Activated CD8-positive, alpha-beta memory T cell treated with anti-CD3 and anti-CD28 coated beads for 36 hours (primary cell): ENCODE measurements at regions not wholly inside any gene's neighbourhood (a gene's known extent, or its start where the extent isn't known, plus 50 kb on each side); places are given as distances from the start of the nearest gene placed in this dataset.

ENCODE experiments used
- CTCF ChIA-PET: fragments of 350-600 bp; sonication (Branson Sonifier 250); formaldehyde crosslinking; loops from one replicate; lab custom pipeline; 2021; ENCODE audit warnings: antibody characterized with exemption; lab: Charles Lee
- POLR2A ChIA-PET: fragments of 350-600 bp; sonication (Branson Sonifier 250); formaldehyde crosslinking; loops from one replicate; lab custom pipeline; 2021; ENCODE audit warnings: antibody characterized with exemption; lab: Charles Lee

DNA sequence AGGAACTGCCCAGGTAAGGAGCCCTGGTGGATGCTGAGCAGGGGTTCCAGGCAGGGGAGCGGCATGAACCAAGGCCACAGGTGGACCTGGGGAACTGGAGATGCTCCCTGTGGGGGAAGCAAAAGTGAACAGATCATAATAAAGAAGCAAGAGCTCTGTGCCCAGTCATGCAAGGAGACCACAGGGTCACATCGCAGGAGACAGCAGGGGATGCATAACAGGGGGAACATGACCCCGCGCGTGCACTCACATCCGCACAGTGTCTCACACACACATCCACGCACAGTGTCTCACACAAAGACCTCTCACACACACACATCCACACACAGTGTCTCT, 473.3 kb upstream of the HS6ST1 start:
- POLR2A ChIA-PET, result no interaction called here
- CTCF ChIA-PET, result no interaction called here

- CTCF ChIA-PET, result no interaction called here
- POLR2A ChIA-PET, result no interaction called here
These were observed 473.9 kb upstream of the HS6ST1 start for GRCh38 chr2:128792476-128793054.

DNA sequence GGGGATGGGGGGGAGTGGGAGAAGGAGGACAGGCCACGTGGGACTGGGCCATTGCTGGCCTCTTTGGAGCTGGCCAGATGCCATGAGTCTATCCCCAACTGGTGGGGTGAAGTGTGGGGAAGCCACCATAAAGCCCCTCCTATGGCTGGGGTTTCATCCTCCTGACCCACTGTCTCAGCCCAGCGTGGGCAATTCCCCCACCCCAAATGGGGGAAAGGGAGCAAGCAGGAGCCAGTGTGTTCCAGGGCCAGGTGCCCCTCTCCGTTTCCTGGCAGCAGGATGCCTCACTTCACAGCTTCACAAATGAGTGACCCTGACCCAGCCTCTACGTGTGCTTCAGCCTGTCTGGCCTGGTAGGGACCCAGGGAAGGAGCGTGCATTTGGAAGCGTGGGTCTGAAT, 474.7 kb upstream of the HS6ST1 start:
- CTCF ChIA-PET, result no interaction called here
- POLR2A ChIA-PET, result no interaction called here

DNA sequence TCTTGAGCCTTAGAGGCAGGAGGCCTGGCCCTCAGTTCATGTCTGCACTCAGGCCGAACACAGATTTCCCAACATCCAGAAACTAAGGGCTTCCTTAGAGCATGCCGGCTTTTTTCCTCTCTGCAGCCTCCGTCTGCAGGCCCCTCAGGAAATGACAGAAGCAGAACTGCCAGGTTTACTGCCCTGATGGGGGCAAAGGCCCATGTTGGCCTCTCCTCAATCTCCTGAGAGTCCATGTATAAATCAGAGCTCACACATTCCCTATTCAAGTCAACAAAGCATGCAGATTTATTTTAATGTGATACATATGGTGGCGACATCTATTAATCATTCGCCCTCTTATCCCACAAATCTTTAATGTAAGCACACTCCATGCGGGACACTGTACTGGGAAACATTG, 475.6 kb upstream of the HS6ST1 start:
- ChIA-PET POLR2A (no interaction called here), CTCF (no interaction called here)

DNA sequence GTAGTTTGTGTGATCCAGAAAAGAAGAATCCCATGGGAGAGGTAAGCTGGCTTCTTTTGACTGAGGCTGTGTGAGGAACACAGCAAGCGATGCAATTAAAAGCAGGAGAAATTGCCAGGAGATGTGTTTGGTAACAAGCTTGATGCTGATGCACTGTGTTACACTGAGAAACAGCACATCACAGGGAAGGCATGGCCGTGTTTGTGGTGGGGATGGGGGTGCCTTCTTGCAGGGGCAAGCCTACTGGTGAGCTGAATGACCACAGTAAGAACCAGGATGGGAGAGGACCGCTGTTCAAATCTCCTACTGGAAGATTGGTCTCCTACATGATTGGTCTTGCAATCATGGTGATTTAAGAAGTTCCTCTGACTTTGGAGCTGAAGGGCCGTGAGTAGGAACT, 477.7 kb upstream of the HS6ST1 start:
- POLR2A ChIA-PET, result no interaction called here
- CTCF ChIA-PET, result no interaction called here

- ChIA-PET POLR2A (no interaction called here), CTCF (no interaction called here)
These were observed 478.4 kb upstream of the HS6ST1 start for GRCh38 chr2:128797092-128797491.

GRCh38 chr2:128797533-128797932, 478.9 kb upstream of the HS6ST1 start:
- ChIA-PET POLR2A (no interaction called here), CTCF (no interaction called here)

GRCh38 chr2:128797937-128798336, 479.3 kb upstream of the HS6ST1 start:
- ChIA-PET CTCF (no interaction called here), POLR2A (no interaction called here)

- ChIA-PET POLR2A (no interaction called here), CTCF (no interaction called here)
These were observed 480.0 kb upstream of the HS6ST1 start for GRCh38 chr2:128798502-128799283.

DNA sequence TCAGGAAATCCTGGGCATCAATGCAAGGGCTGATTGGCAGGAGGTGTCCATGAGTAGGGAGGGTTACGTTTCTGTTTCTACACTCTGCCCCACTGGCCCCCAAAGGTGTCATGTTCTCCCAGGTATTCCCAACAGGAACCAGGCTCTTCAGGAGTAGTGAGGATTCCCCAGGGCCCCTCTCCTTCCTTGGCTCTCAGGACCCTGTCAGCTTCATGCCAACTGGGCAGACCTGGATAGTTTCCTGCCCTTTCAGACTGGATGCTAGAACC, 480.6 kb upstream of the HS6ST1 start:
- POLR2A ChIA-PET, result no interaction called here
- CTCF ChIA-PET, result no interaction called here

GRCh38 chr2:128799730-128800129, 481.1 kb upstream of the HS6ST1 start:
- ChIA-PET CTCF (no interaction called here), POLR2A (no interaction called here)

DNA sequence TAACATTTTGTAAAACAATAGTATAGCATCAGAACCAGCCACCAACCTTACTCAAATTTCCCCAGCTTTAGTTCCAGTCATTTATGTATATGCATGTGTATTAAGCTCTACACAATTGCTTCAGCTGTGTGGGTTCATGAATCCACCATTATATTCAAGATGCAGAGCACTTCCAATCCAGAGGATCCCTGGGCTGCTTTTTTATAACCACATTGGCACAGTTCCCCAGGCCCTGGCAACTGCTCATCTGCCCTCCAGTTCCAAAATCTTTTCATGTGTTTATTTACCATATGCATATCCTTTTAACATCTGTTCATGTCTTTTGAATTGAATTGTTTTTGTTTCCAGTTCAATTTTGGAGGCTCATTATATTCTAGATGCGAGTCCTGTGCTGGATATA, 482.9 kb upstream of the HS6ST1 start:
- ChIA-PET CTCF (interaction anchor here (0.6 kb wide), 1 partner anchor 1630 kb away, joined by 6 read pairs; no protein-coding TSS in a partner anchor), POLR2A (no interaction called here)

GRCh38 chr2:128803222-128803621, 484.6 kb upstream of the HS6ST1 start:
- ChIA-PET CTCF (no interaction called here), POLR2A (no interaction called here)

DNA sequence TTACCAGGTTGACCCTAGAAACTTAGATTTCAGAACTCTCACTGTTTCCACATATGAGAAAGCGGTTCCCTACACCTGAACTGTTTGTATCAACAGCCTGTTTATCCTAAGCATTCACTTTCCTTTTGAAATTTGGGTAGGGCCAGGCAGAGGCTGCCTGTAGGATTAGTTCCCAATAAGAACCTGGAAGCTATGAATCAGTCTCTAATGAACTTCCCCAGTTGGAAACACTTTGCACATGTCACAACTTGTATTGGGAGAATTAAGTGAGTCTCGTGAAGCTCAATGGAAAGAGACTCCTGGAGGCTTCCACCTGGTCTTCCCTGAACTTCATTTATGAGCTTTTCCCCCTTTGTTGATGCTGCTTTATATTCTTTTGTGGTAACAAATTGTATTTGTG, 486.6 kb upstream of the HS6ST1 start:
- CTCF ChIA-PET, result no interaction called here

GRCh38 chr2:128805918-128806317, 487.2 kb upstream of the HS6ST1 start:
- POLR2A ChIA-PET, result no interaction called here
- CTCF ChIA-PET, result no interaction called here

More for the DNA sequence above, 486.6 kb upstream of the HS6ST1 start:
- POLR2A ChIA-PET, result no interaction called here

DNA sequence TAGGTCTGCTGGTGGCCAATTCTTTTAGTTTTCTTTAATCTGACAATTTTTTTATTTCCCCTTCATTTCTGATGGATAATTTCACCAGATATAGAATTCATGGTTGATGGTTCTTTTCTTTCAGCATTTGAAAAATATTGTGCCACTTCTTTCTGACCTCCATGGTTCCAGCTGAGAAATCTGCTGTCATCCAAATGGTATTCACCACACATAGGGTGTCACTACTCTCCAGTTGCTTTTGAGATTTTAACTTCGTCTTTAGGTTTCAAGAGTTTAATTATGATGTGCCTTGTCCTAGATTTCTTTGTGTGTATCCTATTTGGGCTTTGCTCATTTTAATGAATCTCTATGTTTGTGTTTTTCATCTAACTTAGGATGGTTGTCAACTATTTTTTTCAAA, 488.6 kb upstream of the HS6ST1 start:
- ChIA-PET CTCF (no interaction called here), POLR2A (no interaction called here)

GRCh38 chr2:128808462-128809258, 490.0 kb upstream of the HS6ST1 start:
- CTCF ChIA-PET, result no interaction called here
- POLR2A ChIA-PET, result no interaction called here

DNA sequence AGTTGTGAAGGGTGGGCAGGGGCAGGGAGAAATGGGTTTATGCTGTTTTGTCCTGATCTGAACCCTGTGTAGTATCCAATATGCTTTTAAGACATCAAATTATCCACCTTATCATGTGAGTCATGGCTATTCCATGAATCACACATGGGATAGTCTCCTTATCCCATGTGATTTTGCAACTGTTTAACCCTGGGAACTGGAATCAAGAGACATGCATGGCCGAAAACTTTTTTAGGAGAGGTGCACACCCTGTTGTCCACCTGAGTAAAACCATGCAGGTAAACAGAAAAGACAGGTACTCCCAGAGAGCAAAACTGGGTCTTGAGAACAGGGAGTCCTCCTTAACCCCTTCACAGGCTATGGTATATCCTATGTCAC, 490.6 kb upstream of the HS6ST1 start:
- CTCF ChIA-PET, result no interaction called here

GRCh38 chr2:128809880-128810279, 491.2 kb upstream of the HS6ST1 start:
- CTCF ChIA-PET, result no interaction called here
- POLR2A ChIA-PET, result no interaction called here

More for the DNA sequence above, 490.6 kb upstream of the HS6ST1 start:
- POLR2A ChIA-PET, result no interaction called here

DNA sequence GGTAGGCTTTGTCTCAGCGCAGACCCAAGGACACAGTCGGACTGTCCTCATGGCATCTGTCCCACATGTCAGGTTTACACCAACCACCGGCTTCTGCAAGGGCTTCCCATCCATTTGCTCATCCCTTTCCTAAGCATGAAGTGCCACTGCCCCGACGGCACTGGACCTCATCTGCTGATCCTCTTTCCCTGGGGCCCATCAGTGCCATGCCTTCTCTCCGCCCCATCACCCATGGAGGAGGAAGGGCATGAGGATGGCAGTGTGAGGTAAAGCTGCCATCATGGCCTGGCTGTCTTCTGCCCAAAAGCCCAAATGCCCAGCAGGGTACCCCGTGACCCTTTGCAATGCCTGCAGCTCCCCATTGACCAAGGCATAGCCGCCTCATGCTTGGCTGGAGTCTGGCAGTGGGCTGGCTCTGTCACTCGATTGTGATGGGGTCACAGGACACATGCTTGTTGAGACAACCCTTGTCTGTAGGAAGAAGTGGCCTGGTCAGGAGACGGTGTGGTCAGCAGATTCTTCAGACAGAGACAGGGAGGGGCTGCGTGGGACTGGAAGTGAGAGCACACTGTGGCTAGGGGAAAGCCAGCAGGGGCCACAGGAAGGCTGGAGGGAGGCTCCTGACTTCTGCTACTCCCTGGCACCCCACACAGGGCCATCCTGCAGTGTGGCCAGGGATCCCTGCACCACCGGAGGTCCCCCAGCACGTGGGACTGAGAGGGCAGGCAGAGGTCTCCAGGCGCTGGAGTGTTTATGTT, 493.7 kb upstream of the HS6ST1 start:
- POLR2A ChIA-PET, result no interaction called here
- CTCF ChIA-PET, result no interaction called here
